ENCODE measurements at regions not wholly inside any gene's neighbourhood (a gene's known extent, or its start where the extent isn't known, plus 50 kb on each side); places are given as distances from the start of the nearest gene placed in this dataset.
"Not testable (repeated sequence)": the region's sequence is repeated elsewhere in the genome, so short reads cannot be mapped to it uniquely, and the experiment has no call there.

- Mint-ChIP-seq H3K9me3 (no peaks in the 10 kb centered on the region), H3K27ac (no peak overlapping the region), H3K27me3 (peaks cover 8% of the 10 kb centered on the region), H3K36me3 (ENCODE audit: low read depth) (no peaks in the 10 kb centered on the region), H3K4me1 (ENCODE audit: low read depth) (no peaks in the 10 kb centered on the region), H3K4me3 (no peak overlapping the region)
- intact Hi-C loops (cut with micrococcal nuclease): no loop called here
Measured at GRCh38 chr17:21595086-21595485, 97.2 kb upstream of the KCNJ18 start.

- Mint-ChIP-seq H3K36me3 (ENCODE audit: low read depth) (no peaks in the 10 kb centered on the region), H3K4me3 (no peak overlapping the region), H3K4me1 (ENCODE audit: low read depth) (no peaks in the 10 kb centered on the region), H3K27me3 (peaks cover 5% of the 10 kb centered on the region), H3K27ac (no peak overlapping the region), H3K9me3 (no peaks in the 10 kb centered on the region)
- intact Hi-C loops (cut with micrococcal nuclease): no loop called here
Measured at GRCh38 chr17:21602176-21602575, 90.1 kb upstream of the KCNJ18 start.

GRCh38 chr17:21603292-21603691, 89.0 kb upstream of the KCNJ18 start:
- intact Hi-C loops (cut with micrococcal nuclease); H3K27ac Mint-ChIP-seq; H3K4me3 Mint-ChIP-seq; H3K9me3 Mint-ChIP-seq; H3K27me3 Mint-ChIP-seq; H3K36me3 Mint-ChIP-seq (ENCODE audit: low read depth); H3K4me1 Mint-ChIP-seq (ENCODE audit: low read depth): not testable (repeated sequence)

- H3K9me3 Mint-ChIP-seq; intact Hi-C loops (cut with micrococcal nuclease); H3K27ac Mint-ChIP-seq; H3K4me3 Mint-ChIP-seq; H3K4me1 Mint-ChIP-seq (ENCODE audit: low read depth); H3K27me3 Mint-ChIP-seq; H3K36me3 Mint-ChIP-seq (ENCODE audit: low read depth): not testable (repeated sequence)
Measured at GRCh38 chr17:21611443-21611842, 80.9 kb upstream of the KCNJ18 start.

GRCh38 chr17:21612123-21613070, 79.9 kb upstream of the KCNJ18 start:
- H3K36me3 Mint-ChIP-seq (ENCODE audit: low read depth); intact Hi-C loops (cut with micrococcal nuclease); H3K4me1 Mint-ChIP-seq (ENCODE audit: low read depth); H3K4me3 Mint-ChIP-seq; H3K27ac Mint-ChIP-seq; H3K9me3 Mint-ChIP-seq; H3K27me3 Mint-ChIP-seq: not testable (repeated sequence)

- Mint-ChIP-seq H3K4me3 (no peak overlapping the region), H3K9me3 (no peaks in the 10 kb centered on the region), H3K36me3 (ENCODE audit: low read depth) (no peaks in the 10 kb centered on the region), H3K4me1 (ENCODE audit: low read depth) (no peaks in the 10 kb centered on the region), H3K27me3 (peaks cover 3% of the 10 kb centered on the region), H3K27ac (no peak overlapping the region)
- intact Hi-C loops (cut with micrococcal nuclease): no loop called here
Measured at GRCh38 chr17:21613071-21613429, 79.3 kb upstream of the KCNJ18 start.

GRCh38 chr17:21626987-21627386, 65.3 kb upstream of the KCNJ18 start:
- intact Hi-C loops (cut with micrococcal nuclease); H3K36me3 Mint-ChIP-seq (ENCODE audit: low read depth); H3K4me1 Mint-ChIP-seq (ENCODE audit: low read depth); H3K27me3 Mint-ChIP-seq; H3K4me3 Mint-ChIP-seq; H3K9me3 Mint-ChIP-seq; H3K27ac Mint-ChIP-seq: not testable (repeated sequence)
